ENCODE measurements at regions not wholly inside any gene's neighbourhood (a gene's known extent, or its start where the extent isn't known, plus 50 kb on each side); places are given as distances from the start of the nearest gene placed in this dataset.

DNA sequence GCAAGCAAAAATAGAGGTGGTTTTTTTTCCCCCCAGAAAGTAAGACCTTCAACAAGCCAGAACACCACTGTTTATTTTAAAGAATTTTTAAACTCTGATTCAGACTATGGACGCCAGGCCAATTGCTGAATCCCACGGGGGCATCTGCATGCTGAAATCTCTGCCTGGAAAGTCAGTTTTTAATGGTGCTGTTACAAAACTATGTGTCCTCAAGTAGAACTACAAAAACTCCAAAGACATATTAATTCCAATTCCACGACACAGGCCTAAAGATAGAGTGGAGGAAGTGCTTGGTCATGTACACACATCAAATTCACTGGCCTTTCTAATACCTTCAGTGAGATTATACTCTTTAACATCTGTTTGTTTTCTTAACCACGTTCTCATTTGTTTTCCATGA lies 490.5 kb upstream of the NR2F2 start:
- TF ChIP-seq CTCF (IDR thresholded peaks at IDR 0.05) (no peak), POLR2A (IDR thresholded peaks at IDR 0.05) (no peak)
